HepG2 (cell line): ENCODE measurements at regions not wholly inside any gene's neighbourhood (a gene's known extent, or its start where the extent isn't known, plus 50 kb on each side); places are given as distances from the start of the nearest gene placed in this dataset.

Source experiments
- ATAC-seq: fragments of 200-7000 bp; cut with Tn5 transposase; 3 replicates; pipeline ENCODE4 v1.9.1; 2020; ENCODE audit warnings: mild to moderate bottlenecking, moderate library complexity
- BruUV-seq: library from RNA; stranded (reverse); fragments of 400-500 nt; replicated peaks from 2 replicates; lab custom pipeline; 2021; lab: Mats Ljungman, UMichigan
- CTCF ChIA-PET: fragments of 300-600 bp; formaldehyde crosslinking; extraction: SDS; loops from one replicate; lab custom pipeline; 2021; ENCODE audit warnings: low total read pairs, inconsistent platforms, low intra/inter-chr PET ratio; lab: Yijun Ruan, JAX
- POLR2A ChIA-PET: fragments of 350-600 bp; sonication (Branson Sonifier 250); formaldehyde crosslinking; loops from one replicate; lab custom pipeline; 2020; ENCODE audit warnings: antibody characterized with exemption, inconsistent platforms; lab: Yijun Ruan, JAX
- DNase-seq: peaks from one replicate; pipeline ENCODE4 v3.0.0-alpha.2; 2015; ENCODE audit warnings: low spot score
- FAIRE-seq: peaks from 3 replicates; lab custom pipeline; 2011; peaks lifted over from hg19 to GRCh38; lab: Jason Lieb, UNC
- H2AFZ ChIP-seq: one replicate; pipeline ENCODE4 v1.6.1; 2011; ENCODE audit warnings: low read length, inconsistent platforms
- H3K27ac ChIP-seq: fragments of 300-600 bp; 3 replicates; pipeline ENCODE4 v1.8.0; 2011; ENCODE audit warnings: mixed run types, mild to moderate bottlenecking, mixed read lengths, low read length, inconsistent platforms; ENCODE audit not compliant: insufficient read depth; ENCODE audit errors: extremely low read length
- H3K27me3 ChIP-seq, 2 experiments: fragments of 200-600 bp in 1 of 2; 2 replicates in 1 of 2; 3 replicates in 1 of 2; pipeline versions ENCODE4 v1.6.0 to v1.8.0; 2011; ENCODE audit warnings: low read length in 2 of 2, mild to moderate bottlenecking in 2 of 2, moderate library complexity in 2 of 2, inconsistent platforms in 1 of 2; ENCODE audit not compliant: insufficient read depth in 2 of 2, control insufficient read depth in 1 of 2
- H3K36me3 ChIP-seq, 2 experiments: fragments of 200-600 bp in 1 of 2; replicated peaks in 1 of 2; 2 replicates in 1 of 2; 3 replicates in 1 of 2; pipeline versions ENCODE4 v1.5.1 to v1.8.0; 2011; ENCODE audit warnings: low read length in 2 of 2, inconsistent platforms in 1 of 2; ENCODE audit not compliant: insufficient read depth in 2 of 2, control insufficient read depth in 1 of 2
- H3K4me1 ChIP-seq: 2 replicates; pipeline ENCODE4 v1.5.1; 2012; ENCODE audit warnings: low read length, inconsistent platforms; ENCODE audit not compliant: insufficient read depth
- H3K4me2 ChIP-seq: 2 replicates; pipeline ENCODE4 v1.6.0; 2011; ENCODE audit warnings: low read depth, low read length, inconsistent platforms
- H3K4me3 ChIP-seq, 3 experiments: fragments of 200-600 bp in 1 of 3; sonication (generic), shearing (Covaris generic) in 1 of 3; replicated peaks in 1 of 3; 2 replicates each; pipeline ENCODE4 v1.5.1; 2011 to 2016; ENCODE audit warnings: low read length in 3 of 3, inconsistent platforms in 2 of 3, low read depth in 2 of 3, mild to moderate bottlenecking in 2 of 3, control low read depth in 1 of 3, mixed read lengths in 1 of 3; ENCODE audit not compliant: insufficient read depth in 1 of 3
- H3K79me2 ChIP-seq: one replicate; pipeline ENCODE4 v1.6.1; 2011; ENCODE audit warnings: low read length, inconsistent platforms; ENCODE audit not compliant: insufficient read depth
- H3K9ac ChIP-seq: 2 replicates; pipeline ENCODE4 v1.6.0; 2011; ENCODE audit warnings: mild to moderate bottlenecking, low read depth, low read length, inconsistent platforms; ENCODE audit not compliant: insufficient read depth
- H3K9me3 ChIP-seq: 2 replicates; pipeline ENCODE4 v1.5.1; 2012; ENCODE audit warnings: mild to moderate bottlenecking, low read length
- H4K20me1 ChIP-seq: 2 replicates; pipeline ENCODE4 v1.6.0; 2011; ENCODE audit warnings: inconsistent platforms, mild to moderate bottlenecking, low read length, moderate library complexity; ENCODE audit not compliant: insufficient read depth
- ATF7 ChIP-seq, 2 experiments: fragments of 450-650 bp in 1 of 2; sonication (generic) in 1 of 2; formaldehyde crosslinking in 1 of 2; IDR thresholded peaks; 2 replicates each; pipeline versions ENCODE4 v1.4.0 to v1.6.1; 2016 to 2020; ENCODE audit warnings: antibody characterized with exemption in 1 of 2, mild to moderate bottlenecking in 1 of 2, missing genetic modification reagents in 1 of 2
- DNMT1 ChIP-seq: sonication (generic); formaldehyde crosslinking; IDR thresholded peaks from 2 replicates; pipeline ENCODE4 v1.5.1; 2020; ENCODE audit warnings: mild to moderate bottlenecking, missing genetic modification reagents
- HNRNPUL1 ChIP-seq: fragments of 200-400 bp; formaldehyde crosslinking; IDR thresholded peaks from 2 replicates; pipeline ENCODE4 v1.6.1; 2017; ENCODE audit warnings: low read depth, mild to moderate bottlenecking, low read length, moderate library complexity
- TAF15 ChIP-seq: fragments of 200-400 bp; formaldehyde crosslinking; IDR thresholded peaks from one replicate; pipeline ENCODE4 v1.6.1; 2018; ENCODE audit warnings: mild to moderate bottlenecking, low read depth, low read length; ENCODE audit not compliant: poor library complexity, severe bottlenecking
- ZIK1 ChIP-seq: sonication (generic); formaldehyde crosslinking; IDR thresholded peaks from 2 replicates; pipeline ENCODE4 v1.5.0; 2020; ENCODE audit warnings: mild to moderate bottlenecking, low read depth, missing genetic modification reagents, borderline replicate concordance
- ZNF564 ChIP-seq: sonication (generic); formaldehyde crosslinking; IDR thresholded peaks from 2 replicates; pipeline ENCODE4 v1.8.1; 2023; ENCODE audit warnings: mild to moderate bottlenecking, missing genetic modification reagents
- WGBS: methylation state at CpG from one replicate; pipeline ENCODE4 v1.1.6; 2017; ENCODE audit warnings: low lambda C conversion rate; 5-methylcytosine and 5-hydroxymethylcytosine counted together
- in situ Hi-C: cut with HindIII; loops from 2 replicates; pipeline ENCODE4 v1.10.0; 2017; ENCODE audit warnings: low pct_unique_long_range_greater_than_20kb; ENCODE audit not compliant: extremely low pct_ligation_motif_present
- intact Hi-C: fragments of 100-400 bp; cut with micrococcal nuclease; formaldehyde crosslinking; loops from one replicate; pipeline ENCODE4 v1.10.0; 2022; ENCODE audit not compliant: unreplicated experiment
- TF ChIP-seq, protein P1 (sequence below): sonication (generic); formaldehyde crosslinking; IDR thresholded peaks from 2 replicates; pipeline ENCODE4 v1.4.0; 2020; ENCODE audit warnings: missing genetic modification reagents
- TF ChIP-seq, protein P2 (sequence below): IDR thresholded peaks from 2 replicates; pipeline ENCODE4 v1.6.1; 2016; ENCODE audit warnings: low read depth
- TF ChIP-seq, protein P3 (sequence below): sonication (generic); formaldehyde crosslinking; IDR thresholded peaks from 2 replicates; pipeline ENCODE4 v1.5.0; 2020; ENCODE audit warnings: missing genetic modification reagents
- TF ChIP-seq, protein P4 (sequence below): sonication (generic); formaldehyde crosslinking; IDR thresholded peaks from 2 replicates; pipeline ENCODE4 v1.5.0; 2020; ENCODE audit warnings: mild to moderate bottlenecking, missing genetic modification reagents, moderate library complexity
- TF ChIP-seq, protein P5 (sequence below): sonication (generic); formaldehyde crosslinking; IDR thresholded peaks from 2 replicates; pipeline ENCODE4 v1.8.0; 2022; ENCODE audit warnings: missing genetic modification reagents, mild to moderate bottlenecking, borderline replicate concordance

DNA sequence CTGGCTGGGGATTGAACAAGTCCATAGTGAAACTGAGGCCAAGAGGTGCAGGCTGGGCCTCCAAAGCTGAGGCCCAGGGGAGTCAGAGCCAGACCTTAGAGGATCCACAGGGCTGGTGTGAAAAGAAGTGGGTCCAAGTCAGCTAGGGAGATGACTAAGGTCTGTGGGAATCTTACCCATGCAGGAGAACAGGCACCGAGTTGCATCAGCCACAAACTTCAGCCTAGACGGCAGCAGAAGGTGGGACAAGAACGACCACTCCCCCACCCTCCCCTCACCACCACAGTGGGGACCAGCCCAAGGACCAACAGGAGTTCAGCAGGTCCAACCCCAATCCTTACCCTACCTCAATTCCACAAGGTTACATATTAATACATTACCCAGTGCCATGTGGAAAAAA is 282.3 kb downstream of the TTLL7 start (continued):
- TF ChIP-seq, protein P1, sequence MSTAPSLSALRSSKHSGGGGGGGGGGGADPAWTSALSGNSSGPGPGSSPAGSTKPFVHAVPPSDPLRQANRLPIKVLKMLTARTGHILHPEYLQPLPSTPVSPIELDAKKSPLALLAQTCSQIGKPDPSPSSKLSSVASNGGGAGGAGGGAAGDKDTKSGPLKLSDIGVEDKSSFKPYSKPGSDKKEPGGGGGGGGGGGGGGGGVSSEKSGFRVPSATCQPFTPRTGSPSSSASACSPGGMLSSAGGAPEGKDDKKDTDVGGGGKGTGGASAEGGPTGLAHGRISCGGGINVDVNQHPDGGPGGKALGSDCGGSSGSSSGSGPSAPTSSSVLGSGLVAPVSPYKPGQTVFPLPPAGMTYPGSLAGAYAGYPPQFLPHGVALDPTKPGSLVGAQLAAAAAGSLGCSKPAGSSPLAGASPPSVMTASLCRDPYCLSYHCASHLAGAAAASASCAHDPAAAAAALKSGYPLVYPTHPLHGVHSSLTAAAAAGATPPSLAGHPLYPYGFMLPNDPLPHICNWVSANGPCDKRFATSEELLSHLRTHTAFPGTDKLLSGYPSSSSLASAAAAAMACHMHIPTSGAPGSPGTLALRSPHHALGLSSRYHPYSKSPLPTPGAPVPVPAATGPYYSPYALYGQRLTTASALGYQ (CRISPR knock-in tag), result no peak
- no peak for TF ChIP-seq ZNF564
- TF ChIP-seq, protein P2, sequence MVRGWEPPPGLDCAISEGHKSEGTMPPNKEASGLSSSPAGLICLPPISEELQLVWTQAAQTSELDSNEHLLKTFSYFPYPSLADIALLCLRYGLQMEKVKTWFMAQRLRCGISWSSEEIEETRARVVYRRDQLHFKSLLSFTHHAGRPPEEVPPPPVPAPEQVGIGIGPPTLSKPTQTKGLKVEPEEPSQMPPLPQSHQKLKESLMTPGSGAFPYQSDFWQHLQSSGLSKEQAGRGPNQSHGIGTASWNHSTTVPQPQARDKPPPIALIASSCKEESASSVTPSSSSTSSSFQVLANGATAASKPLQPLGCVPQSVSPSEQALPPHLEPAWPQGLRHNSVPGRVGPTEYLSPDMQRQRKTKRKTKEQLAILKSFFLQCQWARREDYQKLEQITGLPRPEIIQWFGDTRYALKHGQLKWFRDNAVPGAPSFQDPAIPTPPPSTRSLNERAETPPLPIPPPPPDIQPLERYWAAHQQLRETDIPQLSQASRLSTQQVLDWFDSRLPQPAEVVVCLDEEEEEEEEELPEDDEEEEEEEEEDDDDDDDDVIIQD (CRISPR knock-in tag), result no peak

DNA sequence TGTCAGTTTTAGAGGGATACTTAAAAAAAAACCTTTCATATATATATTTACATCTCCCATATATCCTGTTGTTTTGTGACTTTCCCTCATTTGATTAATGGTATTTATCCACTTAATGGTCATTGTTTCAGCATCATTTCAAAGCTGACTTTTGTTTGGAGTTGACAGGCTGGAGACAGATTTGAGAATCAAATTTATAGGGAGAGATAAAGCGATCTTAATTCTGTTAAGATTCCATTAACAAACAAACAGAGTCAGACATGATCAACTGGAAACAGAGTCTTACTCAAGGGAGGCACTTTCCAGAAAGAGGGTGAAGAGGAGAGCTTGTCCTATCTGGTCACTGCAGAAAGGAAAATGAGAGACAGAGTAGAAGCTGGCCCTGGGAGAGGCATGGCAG is 283.4 kb downstream of the TTLL7 start:
- no peaks in the 10 kb centered on the region for H3K36me3 ChIP-seq
- H4K20me1 ChIP-seq, result no peaks in the 10 kb centered on the region
- TF ChIP-seq DNMT1 (CRISPR knock-in tag) (no peak), ZIK1 (no peak), TAF15 (no peak), HNRNPUL1 (no peak), ATF7 (IDR thresholded peaks at IDR 0.05) (no peak), ATF7 (CRISPR knock-in tag; IDR thresholded peaks at IDR 0.05) (no peak)
- TF ChIP-seq, protein P3, sequence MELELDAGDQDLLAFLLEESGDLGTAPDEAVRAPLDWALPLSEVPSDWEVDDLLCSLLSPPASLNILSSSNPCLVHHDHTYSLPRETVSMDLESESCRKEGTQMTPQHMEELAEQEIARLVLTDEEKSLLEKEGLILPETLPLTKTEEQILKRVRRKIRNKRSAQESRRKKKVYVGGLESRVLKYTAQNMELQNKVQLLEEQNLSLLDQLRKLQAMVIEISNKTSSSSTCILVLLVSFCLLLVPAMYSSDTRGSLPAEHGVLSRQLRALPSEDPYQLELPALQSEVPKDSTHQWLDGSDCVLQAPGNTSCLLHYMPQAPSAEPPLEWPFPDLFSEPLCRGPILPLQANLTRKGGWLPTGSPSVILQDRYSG, result no peak
- TF ChIP-seq, protein P4, sequence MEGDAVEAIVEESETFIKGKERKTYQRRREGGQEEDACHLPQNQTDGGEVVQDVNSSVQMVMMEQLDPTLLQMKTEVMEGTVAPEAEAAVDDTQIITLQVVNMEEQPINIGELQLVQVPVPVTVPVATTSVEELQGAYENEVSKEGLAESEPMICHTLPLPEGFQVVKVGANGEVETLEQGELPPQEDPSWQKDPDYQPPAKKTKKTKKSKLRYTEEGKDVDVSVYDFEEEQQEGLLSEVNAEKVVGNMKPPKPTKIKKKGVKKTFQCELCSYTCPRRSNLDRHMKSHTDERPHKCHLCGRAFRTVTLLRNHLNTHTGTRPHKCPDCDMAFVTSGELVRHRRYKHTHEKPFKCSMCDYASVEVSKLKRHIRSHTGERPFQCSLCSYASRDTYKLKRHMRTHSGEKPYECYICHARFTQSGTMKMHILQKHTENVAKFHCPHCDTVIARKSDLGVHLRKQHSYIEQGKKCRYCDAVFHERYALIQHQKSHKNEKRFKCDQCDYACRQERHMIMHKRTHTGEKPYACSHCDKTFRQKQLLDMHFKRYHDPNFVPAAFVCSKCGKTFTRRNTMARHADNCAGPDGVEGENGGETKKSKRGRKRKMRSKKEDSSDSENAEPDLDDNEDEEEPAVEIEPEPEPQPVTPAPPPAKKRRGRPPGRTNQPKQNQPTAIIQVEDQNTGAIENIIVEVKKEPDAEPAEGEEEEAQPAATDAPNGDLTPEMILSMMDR (CRISPR knock-in tag), result no peak
- TF ChIP-seq, protein P5, sequence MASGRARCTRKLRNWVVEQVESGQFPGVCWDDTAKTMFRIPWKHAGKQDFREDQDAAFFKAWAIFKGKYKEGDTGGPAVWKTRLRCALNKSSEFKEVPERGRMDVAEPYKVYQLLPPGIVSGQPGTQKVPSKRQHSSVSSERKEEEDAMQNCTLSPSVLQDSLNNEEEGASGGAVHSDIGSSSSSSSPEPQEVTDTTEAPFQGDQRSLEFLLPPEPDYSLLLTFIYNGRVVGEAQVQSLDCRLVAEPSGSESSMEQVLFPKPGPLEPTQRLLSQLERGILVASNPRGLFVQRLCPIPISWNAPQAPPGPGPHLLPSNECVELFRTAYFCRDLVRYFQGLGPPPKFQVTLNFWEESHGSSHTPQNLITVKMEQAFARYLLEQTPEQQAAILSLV (CRISPR knock-in tag), result no peak
- TF ChIP-seq, all 625 proteins: peak for 0
- no TSS peak for BruUV-seq
- no peaks in the 10 kb centered on the region for H3K4me1 ChIP-seq
- H3K27me3 ChIP-seq, result no peaks in the 10 kb centered on the region
- POLR2A ChIA-PET, result no interaction called here
- H3K9me3 ChIP-seq, result peaks cover 30% of the 10 kb centered on the region; the same call in 1 of the 2 replicates
- intact Hi-C loops, result loop anchor here (10.0 kb wide), 1 partner anchor 61 kb away; no protein-coding TSS in a partner anchor
- CTCF ChIA-PET, result no interaction called here
- DNase-seq (no peak), ATAC-seq (no peak), FAIRE-seq (no peak)
- no peak overlapping the region for H2AFZ ChIP-seq
- in situ Hi-C loops, result no loop called here
- no peaks in the 10 kb centered on the region for H3K79me2 ChIP-seq
- no peak overlapping the region for H3K4me2 ChIP-seq
- WGBS, result 0% methylated on average over 1 of the region's 1 CpG
- no peak overlapping the region for H3K4me3 ChIP-seq
- no peak overlapping the region for H3K9ac ChIP-seq
- H3K27ac ChIP-seq, result no peak overlapping the region
